ENCODE measurements at regions not wholly inside any gene's neighbourhood (a gene's known extent, or its start where the extent isn't known, plus 50 kb on each side); places are given as distances from the start of the nearest gene placed in this dataset.
"Not testable (repeated sequence)": the region's sequence is repeated elsewhere in the genome, so short reads cannot be mapped to it uniquely, and the experiment has no call there.

DNA sequence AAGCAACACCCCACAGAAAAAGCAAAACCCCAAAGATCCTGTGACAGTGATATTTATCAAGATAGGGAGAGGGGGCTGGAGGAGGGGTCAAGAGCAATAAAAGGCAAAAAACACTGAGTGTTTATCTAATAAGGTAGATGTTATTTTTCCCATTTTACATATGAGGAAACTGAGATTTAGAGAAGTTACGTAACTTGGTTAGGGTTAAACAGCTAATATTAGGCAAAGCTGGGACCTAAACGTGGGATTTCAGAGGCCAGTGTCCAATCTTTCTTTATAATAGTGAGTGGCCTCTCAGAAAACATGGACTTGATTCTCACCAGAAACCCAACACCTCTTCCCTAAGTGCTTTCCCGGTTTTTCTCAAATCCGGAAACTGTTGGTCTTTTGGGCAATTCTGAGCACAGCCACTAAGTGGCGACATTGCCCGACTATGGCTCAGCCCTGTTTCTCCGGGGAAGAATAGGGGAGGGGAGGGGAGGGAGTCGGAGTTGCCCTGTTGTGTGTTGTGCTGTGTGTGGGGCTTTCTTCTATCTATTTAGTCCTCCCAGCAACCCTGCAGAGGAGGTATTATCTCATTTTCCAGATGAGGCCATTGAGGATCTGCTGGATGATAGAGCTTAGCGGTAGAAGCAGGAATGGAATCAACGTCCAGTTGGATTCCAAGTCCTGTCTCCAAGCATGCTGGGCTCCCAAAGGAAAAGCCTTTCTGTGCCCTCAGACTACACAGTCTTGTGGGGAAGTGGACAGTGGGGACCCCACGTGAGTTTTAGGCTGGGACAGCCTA is 58.7 kb upstream of the ETV3 start:
- TF ChIP-seq, protein P1, sequence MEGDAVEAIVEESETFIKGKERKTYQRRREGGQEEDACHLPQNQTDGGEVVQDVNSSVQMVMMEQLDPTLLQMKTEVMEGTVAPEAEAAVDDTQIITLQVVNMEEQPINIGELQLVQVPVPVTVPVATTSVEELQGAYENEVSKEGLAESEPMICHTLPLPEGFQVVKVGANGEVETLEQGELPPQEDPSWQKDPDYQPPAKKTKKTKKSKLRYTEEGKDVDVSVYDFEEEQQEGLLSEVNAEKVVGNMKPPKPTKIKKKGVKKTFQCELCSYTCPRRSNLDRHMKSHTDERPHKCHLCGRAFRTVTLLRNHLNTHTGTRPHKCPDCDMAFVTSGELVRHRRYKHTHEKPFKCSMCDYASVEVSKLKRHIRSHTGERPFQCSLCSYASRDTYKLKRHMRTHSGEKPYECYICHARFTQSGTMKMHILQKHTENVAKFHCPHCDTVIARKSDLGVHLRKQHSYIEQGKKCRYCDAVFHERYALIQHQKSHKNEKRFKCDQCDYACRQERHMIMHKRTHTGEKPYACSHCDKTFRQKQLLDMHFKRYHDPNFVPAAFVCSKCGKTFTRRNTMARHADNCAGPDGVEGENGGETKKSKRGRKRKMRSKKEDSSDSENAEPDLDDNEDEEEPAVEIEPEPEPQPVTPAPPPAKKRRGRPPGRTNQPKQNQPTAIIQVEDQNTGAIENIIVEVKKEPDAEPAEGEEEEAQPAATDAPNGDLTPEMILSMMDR (conservative IDR thresholded peaks at IDR 0.05; ENCODE audit: low read length) = peak; percentile 24
- not testable (repeated sequence) for H3K4me3 ChIP-seq (ENCODE audit: low read length); DNase-seq (ENCODE audit: low read depth)

DNA sequence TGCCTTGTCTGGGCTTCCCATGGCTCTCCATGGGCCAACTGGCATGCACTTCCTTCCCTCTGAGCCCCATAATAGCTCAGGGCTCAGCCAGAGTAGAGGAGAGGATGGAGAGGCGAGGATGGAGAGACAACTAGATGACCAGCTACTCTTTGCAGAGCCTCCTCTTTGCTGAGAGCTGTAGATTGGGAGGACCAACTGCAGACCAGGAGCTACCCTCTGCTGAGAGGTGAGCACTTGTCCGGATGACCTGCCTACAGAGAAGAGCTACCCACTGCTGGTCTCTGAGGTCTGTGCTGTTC is 58.0 kb upstream of the ETV3 start:
- H3K4me3 ChIP-seq (ENCODE audit: low read length) = no peak overlapping the region
- DNase-seq (ENCODE audit: low read depth) = no peak
- TF ChIP-seq, protein P1 (conservative IDR thresholded peaks at IDR 0.05; ENCODE audit: low read length) = no peak

DNA sequence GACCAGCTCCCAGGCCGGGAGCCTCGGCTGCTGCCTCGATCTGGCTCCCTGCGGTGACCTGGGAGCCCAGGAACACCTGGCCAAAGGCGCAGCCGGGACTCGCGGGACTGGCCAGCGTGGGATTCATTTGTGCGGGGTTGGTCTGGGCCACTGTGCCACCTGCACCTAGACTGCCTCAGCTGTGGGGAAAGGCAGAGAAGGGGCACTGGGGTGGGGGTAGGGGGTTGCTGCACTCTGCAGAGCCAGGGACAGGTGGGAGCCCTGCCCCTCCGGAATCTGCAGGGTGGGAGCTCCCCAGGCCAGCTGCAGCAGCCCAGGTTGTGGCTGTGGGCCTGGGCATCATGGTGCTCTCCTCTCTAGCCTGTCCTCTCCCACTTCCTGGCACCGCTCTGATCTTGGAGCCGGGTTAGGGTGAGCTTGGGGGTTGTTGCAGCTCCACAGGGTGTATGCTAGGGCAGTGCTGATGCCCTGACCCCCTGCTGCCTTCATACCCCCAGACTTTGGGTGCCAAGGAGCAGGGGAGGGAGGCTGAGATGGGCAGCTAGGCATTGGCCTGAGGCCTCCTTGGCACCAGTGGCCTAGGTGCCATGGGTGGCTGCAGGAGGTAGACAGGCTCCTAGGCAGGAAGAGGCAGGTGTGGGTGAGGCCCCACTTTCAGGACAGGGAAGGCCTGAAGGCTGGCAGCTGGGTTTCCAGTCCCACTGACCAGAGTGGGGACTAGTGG is 57.5 kb upstream of the ETV3 start:
- DNase-seq (ENCODE audit: low read depth) = no peak
- H3K4me3 ChIP-seq (ENCODE audit: low read length) = no peak overlapping the region
- TF ChIP-seq, protein P1 (conservative IDR thresholded peaks at IDR 0.05; ENCODE audit: low read length) = no peak

DNA sequence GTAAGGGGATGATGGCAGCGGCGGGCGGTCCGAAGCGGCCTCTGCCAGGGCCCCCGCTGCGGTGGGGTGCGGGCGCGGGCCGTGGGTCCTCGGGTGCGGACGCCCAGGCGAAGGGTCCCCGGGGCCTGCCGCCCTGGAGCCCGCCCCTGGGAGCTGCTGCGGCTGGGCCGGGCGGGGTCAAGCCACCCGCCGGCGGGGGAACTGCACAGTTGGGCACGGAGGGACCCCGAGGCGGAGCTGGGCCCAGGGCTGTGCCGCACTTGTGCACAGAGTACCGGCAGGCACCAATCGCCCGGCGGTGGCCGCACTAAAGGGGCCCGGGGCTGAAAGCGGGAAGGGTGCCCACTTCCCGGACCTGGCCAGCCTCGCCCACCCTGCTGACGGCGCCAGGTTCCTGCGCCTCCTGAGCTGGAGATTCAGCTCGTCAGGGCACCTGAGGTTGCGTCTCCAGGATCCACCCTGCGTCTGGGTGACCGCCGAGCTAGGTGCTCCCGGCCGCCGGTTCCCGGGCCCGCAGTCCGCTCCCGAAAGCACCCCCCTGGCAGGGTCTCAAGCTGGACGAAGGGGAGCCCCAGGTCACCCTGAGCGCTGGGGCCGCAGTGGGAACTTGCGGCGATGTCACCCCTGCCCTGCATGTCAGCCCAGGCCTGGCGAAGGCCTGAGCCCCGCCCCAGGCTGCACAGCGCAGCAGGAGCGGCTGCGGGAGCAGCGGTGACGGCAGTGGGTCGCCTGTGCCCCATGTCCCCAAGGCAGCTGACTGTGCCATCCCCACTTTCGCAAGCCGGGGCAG is 56.7 kb upstream of the ETV3 start:
- H3K4me3 ChIP-seq (ENCODE audit: low read length) = no peak overlapping the region
- TF ChIP-seq, protein P1 (conservative IDR thresholded peaks at IDR 0.05; ENCODE audit: low read length) = no peak
- DNase-seq (ENCODE audit: low read depth) = no peak

DNA sequence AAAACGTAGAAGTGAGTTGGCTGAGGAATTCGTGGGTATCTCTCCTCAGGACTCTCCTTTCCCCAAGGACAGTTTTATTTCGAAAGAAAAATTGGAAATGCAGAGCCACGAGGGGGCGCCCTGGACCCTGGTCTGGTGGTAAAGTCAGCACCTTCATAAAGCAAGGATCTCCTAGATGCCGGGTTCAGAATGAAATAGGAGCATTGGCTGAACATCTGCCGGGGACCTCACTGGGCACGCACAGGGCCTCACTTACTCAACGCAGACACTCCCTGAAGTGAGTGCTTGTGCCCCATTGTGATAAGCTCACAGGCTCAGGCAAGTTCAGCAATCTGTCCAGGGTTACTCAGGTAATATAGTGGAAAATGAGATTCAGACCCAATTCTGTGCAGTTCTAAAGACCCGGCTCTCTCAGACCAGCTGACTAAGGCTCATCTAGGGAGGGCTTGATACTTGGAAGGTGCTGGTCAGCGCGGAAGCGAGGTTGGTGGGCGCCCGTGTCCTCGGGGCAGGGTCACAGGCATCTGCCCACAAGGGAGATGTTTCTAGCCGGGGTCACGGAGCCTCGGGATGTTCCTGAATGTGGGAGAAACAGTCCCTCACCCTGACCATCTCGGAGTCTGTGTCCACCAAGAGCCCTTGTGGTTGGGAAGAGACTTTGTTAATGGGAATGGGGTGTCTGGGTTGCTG is 55.7 kb upstream of the ETV3 start:
- TF ChIP-seq, protein P1 (conservative IDR thresholded peaks at IDR 0.05; ENCODE audit: low read length) = peak; percentile 68
- peak; percentile 54 for DNase-seq (ENCODE audit: low read depth)
- H3K4me3 ChIP-seq (ENCODE audit: low read length) = no peak overlapping the region

DNA sequence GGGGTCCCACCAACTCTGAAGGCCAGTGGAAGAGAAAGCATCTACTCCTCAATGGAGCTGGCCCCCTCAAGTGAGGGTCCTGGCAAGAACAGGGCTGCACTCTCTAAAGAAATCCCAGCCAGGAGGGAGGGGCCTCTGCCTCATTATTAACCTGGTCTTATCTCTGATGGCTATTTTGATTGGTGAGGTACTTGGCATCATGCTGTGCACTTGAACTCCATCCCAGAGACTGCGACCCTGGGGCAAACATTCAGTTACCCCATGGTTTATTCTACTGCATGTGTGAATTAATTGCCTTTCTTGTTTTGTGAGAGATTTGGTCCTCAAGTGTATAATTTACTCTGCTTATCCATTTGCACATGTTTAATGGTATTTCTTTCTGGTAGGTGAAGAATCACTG is 55.0 kb upstream of the ETV3 start:
- TF ChIP-seq, protein P1 (conservative IDR thresholded peaks at IDR 0.05; ENCODE audit: low read length) = no peak
- DNase-seq (ENCODE audit: low read depth) = no peak
- no peak overlapping the region for H3K4me3 ChIP-seq (ENCODE audit: low read length)

Measured in AG10803 (cell line).